Endothelial cell (in vitro differentiated cells): ENCODE measurements at regions not wholly inside any gene's neighbourhood (a gene's known extent, or its start where the extent isn't known, plus 50 kb on each side); places are given as distances from the start of the nearest gene placed in this dataset.

Source experiments
- DNase-seq: peaks from one replicate; pipeline ENCODE4 v3.0.0; 2021; ENCODE audit warnings: low spot score
- H3K27ac Mint-ChIP-seq: one replicate; pipeline ENCODE4 v1.8.0; 2021; ENCODE audit warnings: mixed read lengths, inconsistent platforms; ENCODE audit not compliant: unreplicated experiment
- H3K27me3 Mint-ChIP-seq: one replicate; pipeline ENCODE4 v1.8.0; 2021; ENCODE audit warnings: mild to moderate bottlenecking, moderate library complexity, mixed read lengths, inconsistent platforms; ENCODE audit not compliant: unreplicated experiment
- H3K36me3 Mint-ChIP-seq: one replicate; pipeline ENCODE4 v1.8.0; 2021; ENCODE audit warnings: mild to moderate bottlenecking, low read depth, mixed read lengths, inconsistent platforms; ENCODE audit not compliant: unreplicated experiment
- H3K4me1 Mint-ChIP-seq: one replicate; pipeline ENCODE4 v1.8.0; 2021; ENCODE audit warnings: mild to moderate bottlenecking, mixed read lengths, inconsistent platforms; ENCODE audit not compliant: unreplicated experiment
- H3K4me3 Mint-ChIP-seq: one replicate; pipeline ENCODE4 v1.8.0; 2021; ENCODE audit warnings: mild to moderate bottlenecking, mixed read lengths, inconsistent platforms; ENCODE audit not compliant: unreplicated experiment
- H3K9me3 Mint-ChIP-seq: one replicate; pipeline ENCODE4 v1.8.0; 2021; ENCODE audit warnings: mixed read lengths, inconsistent platforms; ENCODE audit not compliant: unreplicated experiment
- CTCF ChIP-seq: fragments of 200-600 bp; sonication (generic); IDR thresholded peaks from one replicate; pipeline ENCODE4 v1.5.0; 2021; ENCODE audit warnings: antibody characterized with exemption; ENCODE audit not compliant: unreplicated experiment

- no peak for TF ChIP-seq CTCF
- Mint-ChIP-seq H3K4me3 (no peak overlapping the region), H3K36me3 (no peaks in the 10 kb centered on the region), H3K9me3 (no peaks in the 10 kb centered on the region), H3K27me3 (no peaks in the 10 kb centered on the region), H3K27ac (no peak overlapping the region), H3K4me1 (no peaks in the 10 kb centered on the region)
- no peak for DNase-seq
Observed at GRCh38 chr13:34570698-34571353, 371.2 kb upstream of the NBEA start.

DNA sequence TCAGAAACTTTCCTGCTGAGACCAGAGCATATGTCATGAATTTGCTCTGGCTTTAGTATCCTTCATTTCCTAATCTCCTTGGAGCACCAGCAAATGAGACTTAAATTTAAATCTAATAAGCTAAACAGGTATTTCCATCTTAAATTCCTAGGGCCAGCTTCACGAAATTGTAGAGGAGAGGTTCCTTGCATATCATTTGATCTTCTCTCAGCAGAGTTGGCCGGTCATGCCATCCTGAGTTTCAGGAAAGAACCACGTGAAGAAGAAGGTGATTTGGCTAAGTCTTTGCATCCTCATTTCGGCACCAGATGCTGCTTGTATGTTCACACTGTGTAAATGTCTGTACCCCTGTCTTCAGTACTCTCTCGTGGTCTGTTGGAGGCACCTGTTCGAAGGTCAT, 370.4 kb upstream of the NBEA start:
- Mint-ChIP-seq H3K4me3 (no peak overlapping the region), H3K36me3 (no peaks in the 10 kb centered on the region), H3K4me1 (no peaks in the 10 kb centered on the region), H3K27ac (no peak overlapping the region), H3K27me3 (no peaks in the 10 kb centered on the region), H3K9me3 (no peaks in the 10 kb centered on the region)
- no peak for TF ChIP-seq CTCF
- DNase-seq: no peak

DNA sequence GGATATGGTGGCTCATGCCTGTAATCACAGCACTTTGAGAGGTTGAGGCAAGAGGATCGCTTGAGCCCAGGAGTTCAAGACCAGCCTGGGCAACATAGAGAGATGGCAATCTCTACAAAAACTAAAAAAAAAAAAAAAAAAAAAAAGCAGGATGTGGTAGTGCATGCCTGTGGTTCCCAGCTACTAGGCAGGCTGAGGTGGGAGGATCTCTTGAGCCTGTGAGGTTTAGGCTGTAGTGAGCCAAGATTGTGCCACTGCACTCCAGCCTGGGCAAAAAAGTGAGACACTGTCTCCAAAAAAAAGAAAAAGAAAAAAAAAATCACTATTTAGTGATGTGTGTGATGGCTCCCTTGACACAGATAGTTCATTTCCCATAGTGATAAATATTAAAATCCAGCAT, 365.0 kb upstream of the NBEA start:
- no peaks in the 10 kb centered on the region for H3K4me1 Mint-ChIP-seq
- H3K36me3 Mint-ChIP-seq: no peaks in the 10 kb centered on the region
- H3K27ac Mint-ChIP-seq: no peak overlapping the region
- DNase-seq: no peak
- H3K9me3 Mint-ChIP-seq: no peaks in the 10 kb centered on the region
- no peak overlapping the region for H3K4me3 Mint-ChIP-seq
- no peak for TF ChIP-seq CTCF
- no peaks in the 10 kb centered on the region for H3K27me3 Mint-ChIP-seq

GRCh38 chr13:34578471-34578870, 363.6 kb upstream of the NBEA start:
- Mint-ChIP-seq H3K4me1 (no peaks in the 10 kb centered on the region), H3K36me3 (no peaks in the 10 kb centered on the region), H3K27me3 (no peaks in the 10 kb centered on the region), H3K27ac (no peak overlapping the region), H3K4me3 (no peak overlapping the region), H3K9me3 (no peaks in the 10 kb centered on the region)
- DNase-seq: no peak
- TF ChIP-seq CTCF: no peak

DNA sequence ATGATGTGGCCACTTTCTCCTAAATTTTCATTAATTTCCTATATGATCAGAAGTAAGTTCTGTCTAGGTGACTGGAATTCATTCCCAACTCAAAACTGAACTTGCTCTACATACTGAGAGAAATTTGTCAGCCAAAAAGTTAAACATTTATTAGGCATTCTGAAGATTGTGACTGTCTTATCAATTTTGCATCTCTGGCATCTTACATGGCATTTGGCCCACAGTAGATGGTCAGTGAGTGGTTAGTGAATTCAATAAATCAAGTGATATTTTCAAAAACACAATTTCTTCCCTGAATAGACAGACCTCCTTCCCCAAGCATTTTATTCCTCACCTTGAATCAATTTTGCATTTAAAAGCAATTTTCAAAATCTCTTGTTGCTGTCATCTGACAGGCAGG, 363.2 kb upstream of the NBEA start:
- no peaks in the 10 kb centered on the region for H3K36me3 Mint-ChIP-seq
- no peak for DNase-seq
- H3K27ac Mint-ChIP-seq: no peak overlapping the region
- H3K4me1 Mint-ChIP-seq: no peaks in the 10 kb centered on the region
- no peak for TF ChIP-seq CTCF
- no peaks in the 10 kb centered on the region for H3K9me3 Mint-ChIP-seq
- H3K4me3 Mint-ChIP-seq: no peak overlapping the region
- H3K27me3 Mint-ChIP-seq: no peaks in the 10 kb centered on the region
